Right lobe of liver (tissue), 6 donors: ENCODE measurements at regions not wholly inside any gene's neighbourhood (a gene's known extent, or its start where the extent isn't known, plus 50 kb on each side); places are given as distances from the start of the nearest gene placed in this dataset.
"Not testable (repeated sequence)": the region's sequence is repeated elsewhere in the genome, so short reads cannot be mapped to it uniquely, and the experiment has no call there.

Experiments used
- ATAC-seq, 4 donors: fragments of 200-7000 bp; cut with Tn5 transposase; one replicate each; pipeline ENCODE4 v1.9.1; 2020; ENCODE audit warnings: mild to moderate bottlenecking in 4 of 4, moderate library complexity in 4 of 4
- DNase-seq, 3 donors: peaks; one replicate each; pipeline ENCODE4 v3.0.0-alpha.2; 2020
- H3K27ac ChIP-seq, 3 donors: fragments of 200-600 bp; one replicate each; pipeline ENCODE4 v1.8.0; 2022
- H3K27me3 ChIP-seq, 2 donors: fragments of 200-600 bp; one replicate each; pipeline ENCODE4 v1.8.0; 2022
- H3K36me3 ChIP-seq, 4 donors: fragments of 200-600 bp; sonication (generic) in 1 of 4; one replicate each; pipeline versions ENCODE4 v1.5.1 to v1.8.0; 2017 to 2022; ENCODE audit warnings: control low read depth in 1 of 4
- H3K4me1 ChIP-seq, 4 donors: fragments of 200-600 bp; sonication (generic) in 1 of 4; one replicate each; pipeline versions ENCODE4 v1.5.1 to v1.8.0; 2017 to 2022; ENCODE audit warnings: control low read depth in 1 of 4
- H3K4me3 ChIP-seq, 3 donors: fragments of 200-600 bp; one replicate each; pipeline ENCODE4 v1.8.0; 2022
- H3K9me3 ChIP-seq, 4 donors: fragments of 200-600 bp; sonication (generic) in 1 of 4; one replicate each; pipeline versions ENCODE4 v1.5.1 to v1.8.0; 2017 to 2022; ENCODE audit warnings: control low read depth in 1 of 4
- POLR2A ChIP-seq: fragments of 450-650 bp; IDR thresholded peaks from one replicate; pipeline ENCODE4 v1.6.1; 2017; ENCODE audit warnings: antibody characterized with exemption, mild to moderate bottlenecking
- WGBS: methylation state at CpG from one replicate; pipeline ENCODE4 v1.1.6; 2018; ENCODE audit warnings: low coverage, low lambda C conversion rate; ENCODE audit not compliant: insufficient coverage; ENCODE audit errors: missing lambda C conversion rate; 5-methylcytosine and 5-hydroxymethylcytosine counted together
- intact Hi-C, 2 donors: fragments of 100-400 bp; cut with DNase I; formaldehyde crosslinking; loops; one replicate each; pipeline versions ENCODE4 v1.11.2 to v1.14.1; 2022
- TF ChIP-seq, protein P1 (sequence below), 4 donors: fragments of 200-600 bp in 3 of 4; fragments of 450-650 bp in 1 of 4; IDR thresholded peaks; one replicate each; pipeline versions ENCODE4 v1.5.1 to v1.8.0; 2016 to 2022; ENCODE audit warnings: antibody characterized with exemption in 4 of 4, mild to moderate bottlenecking in 2 of 4
- donor health status: DM: no; HTN: yes; CAD: no.
- donor health status: DM: no; HTN: no; CAD: no.
- donor health status: DM: no; HTN: no; CAD: no.
- donor health status: DM: no; HTN: yes; CAD: no.
- donor health status: DM: no; HTN: yes; CAD: no.

DNA sequence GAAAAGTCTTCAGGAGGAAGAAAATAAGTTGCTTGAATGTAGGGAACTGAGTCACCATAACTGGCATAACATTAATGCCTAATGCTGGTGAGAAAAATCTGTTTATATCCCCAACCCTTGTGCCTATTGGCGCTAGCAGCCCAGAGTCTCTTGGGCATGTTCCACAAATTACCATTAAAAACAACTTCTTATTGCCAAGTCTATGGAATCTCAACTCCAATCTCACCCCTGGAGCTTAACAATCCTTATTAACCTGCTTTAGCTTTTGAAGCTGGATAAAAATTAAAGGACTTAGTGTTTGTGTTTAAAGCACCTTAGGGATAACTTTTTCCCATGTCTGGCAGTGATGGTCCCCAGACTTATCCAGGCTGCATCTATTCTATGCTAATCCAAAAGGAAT, 143.0 kb downstream of the APIP start:
- 75% methylated on average over 1 of the region's 1 CpG for WGBS
- ATAC-seq (no peak), DNase-seq (no peak)
- H3K36me3 ChIP-seq = no peaks in the 10 kb centered on the region
- no peaks in the 10 kb centered on the region for H3K27me3 ChIP-seq
- no peaks in the 10 kb centered on the region for H3K9me3 ChIP-seq
- intact Hi-C loops = no loop called here
- no peak overlapping the region for H3K27ac ChIP-seq
- no peak for TF ChIP-seq POLR2A
- TF ChIP-seq, protein P1, sequence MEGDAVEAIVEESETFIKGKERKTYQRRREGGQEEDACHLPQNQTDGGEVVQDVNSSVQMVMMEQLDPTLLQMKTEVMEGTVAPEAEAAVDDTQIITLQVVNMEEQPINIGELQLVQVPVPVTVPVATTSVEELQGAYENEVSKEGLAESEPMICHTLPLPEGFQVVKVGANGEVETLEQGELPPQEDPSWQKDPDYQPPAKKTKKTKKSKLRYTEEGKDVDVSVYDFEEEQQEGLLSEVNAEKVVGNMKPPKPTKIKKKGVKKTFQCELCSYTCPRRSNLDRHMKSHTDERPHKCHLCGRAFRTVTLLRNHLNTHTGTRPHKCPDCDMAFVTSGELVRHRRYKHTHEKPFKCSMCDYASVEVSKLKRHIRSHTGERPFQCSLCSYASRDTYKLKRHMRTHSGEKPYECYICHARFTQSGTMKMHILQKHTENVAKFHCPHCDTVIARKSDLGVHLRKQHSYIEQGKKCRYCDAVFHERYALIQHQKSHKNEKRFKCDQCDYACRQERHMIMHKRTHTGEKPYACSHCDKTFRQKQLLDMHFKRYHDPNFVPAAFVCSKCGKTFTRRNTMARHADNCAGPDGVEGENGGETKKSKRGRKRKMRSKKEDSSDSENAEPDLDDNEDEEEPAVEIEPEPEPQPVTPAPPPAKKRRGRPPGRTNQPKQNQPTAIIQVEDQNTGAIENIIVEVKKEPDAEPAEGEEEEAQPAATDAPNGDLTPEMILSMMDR (IDR thresholded peaks at IDR 0.05) = no peak
- H3K4me1 ChIP-seq = peaks cover 0 to 22% (median 11%) of the 10 kb centered on the region in 4 donors
- no peak overlapping the region for H3K4me3 ChIP-seq

DNA sequence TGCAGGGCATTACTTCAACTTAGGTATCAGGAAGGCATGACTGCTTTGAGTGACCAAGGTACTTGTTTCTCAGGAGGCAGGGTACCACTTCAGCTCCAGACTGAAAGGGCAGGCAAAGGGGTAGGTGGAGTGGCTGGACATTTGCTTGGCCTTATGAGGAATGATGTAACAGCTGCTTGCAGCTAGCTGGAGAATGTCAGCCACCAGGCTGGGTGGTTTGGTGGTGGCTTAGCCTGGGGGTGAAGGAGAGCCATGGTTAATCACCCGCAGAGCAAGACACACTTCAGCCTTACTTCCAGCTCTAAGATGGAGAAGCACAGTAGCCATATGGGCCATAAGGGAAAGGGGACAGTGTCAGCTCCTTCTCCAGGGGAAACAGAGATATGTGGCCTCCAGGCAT, 146.1 kb downstream of the APIP start:
- WGBS = no CpG with 5 or more reads among the region's 1 CpG
- peaks cover 0 to 20% (median 10%) of the 10 kb centered on the region in 4 donors for H3K4me1 ChIP-seq

DNA sequence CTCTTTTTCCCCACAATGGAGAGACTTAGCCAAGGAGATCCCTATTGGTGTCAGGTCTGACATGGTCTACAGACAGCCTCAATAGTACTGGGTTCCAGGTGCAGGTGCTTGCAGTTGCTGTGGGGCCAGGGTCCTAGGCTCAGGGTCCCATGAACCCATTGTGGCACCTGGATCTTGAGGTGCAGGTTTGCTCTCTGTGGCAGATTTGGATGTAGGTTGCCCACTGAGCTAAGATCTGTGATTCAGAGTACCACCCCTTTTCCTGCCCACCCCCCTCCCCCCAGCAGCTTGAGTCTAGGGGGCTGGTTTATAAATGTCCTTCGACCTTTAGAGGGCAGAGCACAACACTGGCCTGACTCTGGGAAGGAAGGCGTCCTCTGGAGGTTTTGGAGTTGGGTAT, 147.0 kb downstream of the APIP start:
- TF ChIP-seq, protein P1 (IDR thresholded peaks at IDR 0.05) = no peak
- no peak for TF ChIP-seq POLR2A
- Histone ChIP-seq H3K27me3 (no peaks in the 10 kb centered on the region), H3K4me1 (peaks cover 0 to 12% (median 6%) of the 10 kb centered on the region in 4 donors), H3K36me3 (no peaks in the 10 kb centered on the region), H3K4me3 (no peak overlapping the region), H3K27ac (no peak overlapping the region), H3K9me3 (no peaks in the 10 kb centered on the region)
- intact Hi-C loops = no loop called here
- ATAC-seq = no peak
- no peak for DNase-seq
- 100% methylated on average over 1 of the region's 2 CpGs for WGBS

More for the DNA sequence above, 146.1 kb downstream of the APIP start:
- Histone ChIP-seq H3K27ac (no peak overlapping the region), H3K9me3 (no peaks in the 10 kb centered on the region), H3K36me3 (no peaks in the 10 kb centered on the region), H3K4me3 (no peak overlapping the region), H3K27me3 (no peaks in the 10 kb centered on the region)
- no peak for DNase-seq
- TF ChIP-seq, protein P1 (IDR thresholded peaks at IDR 0.05) = no peak
- TF ChIP-seq POLR2A = no peak
- intact Hi-C loops = no loop called here
- ATAC-seq = no peak

DNA sequence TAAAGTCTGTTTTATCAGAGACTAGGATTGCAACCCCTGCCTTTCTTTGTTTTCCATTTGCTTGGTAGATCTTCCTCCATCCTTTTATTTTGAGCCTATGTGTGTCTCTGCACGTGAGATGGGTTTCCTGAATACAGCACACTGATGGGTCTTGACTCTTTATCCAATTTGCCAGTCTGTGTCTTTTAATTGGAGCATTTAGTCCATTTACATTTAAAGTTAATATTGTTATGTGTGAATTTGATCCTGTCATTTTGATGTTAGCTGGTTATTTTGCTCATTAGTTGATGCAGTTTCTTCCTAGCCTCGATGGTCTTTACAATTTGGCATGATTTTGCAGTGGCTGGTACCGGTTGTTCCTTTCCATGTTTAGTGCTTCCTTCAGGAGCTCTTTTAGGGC, 141.7 kb downstream of the EHF start:
- H3K4me1 ChIP-seq, DNase-seq, H3K9me3 ChIP-seq, H3K27ac ChIP-seq, H3K36me3 ChIP-seq, ATAC-seq, H3K27me3 ChIP-seq, H3K4me3 ChIP-seq, intact Hi-C loops: not testable (repeated sequence)
- no CpG with 5 or more reads among the region's 3 CpGs for WGBS

DNA sequence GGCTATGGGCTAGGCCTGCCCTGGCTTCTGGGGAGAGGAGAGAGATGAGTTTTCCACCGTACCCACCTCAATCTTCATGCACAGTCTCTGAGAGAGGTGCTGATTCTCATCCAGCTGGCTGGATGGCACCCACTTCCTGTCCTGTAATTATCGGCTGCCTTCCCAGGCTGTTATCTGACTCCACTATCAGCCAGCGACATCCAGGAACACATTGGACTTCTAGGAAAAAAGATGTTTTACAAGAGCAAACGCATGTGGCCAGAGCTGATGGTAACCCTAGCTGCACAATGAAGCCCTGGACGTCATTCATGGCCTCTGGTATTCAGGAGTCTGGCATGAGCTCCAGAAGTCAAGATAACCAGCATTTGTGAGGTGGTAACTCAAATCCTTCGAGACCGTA, 137.4 kb downstream of the EHF start:
- intact Hi-C loops = no loop called here
- peak; percentile 79 to 97 (median 82) for ATAC-seq
- H3K4me1 ChIP-seq = peaks cover 0 to 9% (median 0%) of the 10 kb centered on the region in 4 donors
- H3K4me3 ChIP-seq = no peak overlapping the region
- no peaks in the 10 kb centered on the region for H3K27me3 ChIP-seq
- no peaks in the 10 kb centered on the region for H3K9me3 ChIP-seq
- no peak for TF ChIP-seq POLR2A
- TF ChIP-seq, protein P1 (IDR thresholded peaks at IDR 0.05) = no peak
- peak in 2 of 3 donors; percentile 54 to 63 for DNase-seq
- no peak overlapping the region for H3K27ac ChIP-seq
- WGBS = 35% methylated on average over 7 of the region's 7 CpGs
- no peaks in the 10 kb centered on the region for H3K36me3 ChIP-seq
